ENCODE measurements at regions not wholly inside any gene's neighbourhood (a gene's known extent, or its start where the extent isn't known, plus 50 kb on each side); places are given as distances from the start of the nearest gene placed in this dataset.

DNA sequence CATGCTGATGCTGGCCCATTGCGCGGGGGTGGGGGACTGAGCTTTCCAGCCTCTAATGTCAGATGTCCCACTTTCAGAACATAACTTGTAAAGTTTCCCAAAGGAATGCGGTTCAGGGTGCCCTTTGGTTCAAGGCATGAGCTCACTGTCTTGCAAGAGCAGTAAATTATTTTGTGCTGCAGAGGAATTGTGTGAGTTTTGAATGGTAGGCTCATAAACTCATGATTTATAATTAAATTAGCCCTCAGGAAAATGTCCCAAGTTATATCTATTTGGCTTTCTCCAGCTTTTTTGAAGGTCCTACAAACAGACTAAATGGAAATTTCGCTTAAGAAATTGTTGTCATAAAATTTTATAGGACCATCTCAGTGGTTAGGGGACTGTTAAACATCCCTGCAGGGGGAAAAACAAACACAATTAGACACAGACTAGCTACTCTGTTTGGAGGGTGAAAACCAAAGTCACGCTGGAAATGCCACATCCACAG, 321.8 kb downstream of the HS3ST3B1 start:
- no peak for TF ChIP-seq EZH2 (optimal IDR thresholded peaks at IDR 0.05; ENCODE audit: low read depth, low read length)
- TF ChIP-seq, protein P1, sequence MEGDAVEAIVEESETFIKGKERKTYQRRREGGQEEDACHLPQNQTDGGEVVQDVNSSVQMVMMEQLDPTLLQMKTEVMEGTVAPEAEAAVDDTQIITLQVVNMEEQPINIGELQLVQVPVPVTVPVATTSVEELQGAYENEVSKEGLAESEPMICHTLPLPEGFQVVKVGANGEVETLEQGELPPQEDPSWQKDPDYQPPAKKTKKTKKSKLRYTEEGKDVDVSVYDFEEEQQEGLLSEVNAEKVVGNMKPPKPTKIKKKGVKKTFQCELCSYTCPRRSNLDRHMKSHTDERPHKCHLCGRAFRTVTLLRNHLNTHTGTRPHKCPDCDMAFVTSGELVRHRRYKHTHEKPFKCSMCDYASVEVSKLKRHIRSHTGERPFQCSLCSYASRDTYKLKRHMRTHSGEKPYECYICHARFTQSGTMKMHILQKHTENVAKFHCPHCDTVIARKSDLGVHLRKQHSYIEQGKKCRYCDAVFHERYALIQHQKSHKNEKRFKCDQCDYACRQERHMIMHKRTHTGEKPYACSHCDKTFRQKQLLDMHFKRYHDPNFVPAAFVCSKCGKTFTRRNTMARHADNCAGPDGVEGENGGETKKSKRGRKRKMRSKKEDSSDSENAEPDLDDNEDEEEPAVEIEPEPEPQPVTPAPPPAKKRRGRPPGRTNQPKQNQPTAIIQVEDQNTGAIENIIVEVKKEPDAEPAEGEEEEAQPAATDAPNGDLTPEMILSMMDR (IDR thresholded peaks at IDR 0.05; ENCODE audit: low read length) = no peak
- TF ChIP-seq EZH2phosphoT487 (IDR thresholded peaks at IDR 0.05; ENCODE audit: low read length) = no peak
